Bronchial epithelial cell (primary cell): ENCODE measurements at regions not wholly inside any gene's neighbourhood (a gene's known extent, or its start where the extent isn't known, plus 50 kb on each side); places are given as distances from the start of the nearest gene placed in this dataset.

Source experiments
- DNase-seq: peaks from one replicate; pipeline ENCODE4 v3.0.0-alpha.2; 2010; ENCODE audit warnings: low read depth
- FAIRE-seq: peaks from 2 replicates; lab custom pipeline; 2011; peaks lifted over from hg19 to GRCh38; lab: Jason Lieb, UNC
- H3K27me3 ChIP-seq: 2 replicates; pipeline ENCODE4 v1.5.1; 2011; ENCODE audit warnings: low read length; ENCODE audit not compliant: control insufficient read depth, insufficient read depth
- H3K36me3 ChIP-seq: 2 replicates; pipeline ENCODE4 v1.5.1; 2011; ENCODE audit warnings: low read length; ENCODE audit not compliant: control insufficient read depth, insufficient read depth
- H3K4me3 ChIP-seq: 2 replicates; pipeline ENCODE4 v1.5.1; 2011; ENCODE audit warnings: mild to moderate bottlenecking, low read depth, low read length, control low read depth
- CTCF ChIP-seq: IDR thresholded peaks from 2 replicates; pipeline ENCODE4 v1.5.1; 2011; ENCODE audit warnings: mild to moderate bottlenecking, moderate library complexity, low read length, control low read depth, inconsistent platforms; ENCODE audit not compliant: insufficient read depth, severe bottlenecking

- FAIRE-seq (no peak), DNase-seq (peak; percentile 22)
- H3K4me3 ChIP-seq: no peak overlapping the region
- no peaks in the 10 kb centered on the region for H3K27me3 ChIP-seq
- TF ChIP-seq CTCF: no peak
- H3K36me3 ChIP-seq: no peaks in the 10 kb centered on the region
Measured at GRCh38 chr7:118731854-118732253, 507.4 kb downstream of the ANKRD7 start.

GRCh38 chr7:118734541-118734940 lies 510.0 kb downstream of the ANKRD7 start:
- FAIRE-seq (no peak), DNase-seq (no peak)
- Histone ChIP-seq H3K27me3 (no peaks in the 10 kb centered on the region), H3K36me3 (no peaks in the 10 kb centered on the region), H3K4me3 (no peak overlapping the region)
- no peak for TF ChIP-seq CTCF

GRCh38 chr7:118735441-118735840 lies 510.9 kb downstream of the ANKRD7 start:
- no peak for TF ChIP-seq CTCF
- FAIRE-seq: no peak
- Histone ChIP-seq H3K27me3 (no peaks in the 10 kb centered on the region), H3K36me3 (no peaks in the 10 kb centered on the region), H3K4me3 (no peak overlapping the region)
- DNase-seq: no peak

GRCh38 chr7:118737935-118738334 lies 513.4 kb downstream of the ANKRD7 start:
- TF ChIP-seq CTCF: no peak
- no peak overlapping the region for H3K4me3 ChIP-seq
- no peaks in the 10 kb centered on the region for H3K27me3 ChIP-seq
- no peaks in the 10 kb centered on the region for H3K36me3 ChIP-seq
- DNase-seq: no peak
- no peak for FAIRE-seq

GRCh38 chr7:118745927-118746326 lies 521.4 kb downstream of the ANKRD7 start:
- DNase-seq (no peak), FAIRE-seq (no peak)
- Histone ChIP-seq H3K36me3 (no peaks in the 10 kb centered on the region), H3K4me3 (no peak overlapping the region), H3K27me3 (no peaks in the 10 kb centered on the region)
- no peak for TF ChIP-seq CTCF

GRCh38 chr7:118747473-118747872 lies 523.0 kb downstream of the ANKRD7 start:
- Histone ChIP-seq H3K36me3 (no peaks in the 10 kb centered on the region), H3K27me3 (no peaks in the 10 kb centered on the region), H3K4me3 (no peak overlapping the region)
- DNase-seq (peak; percentile 4), FAIRE-seq (no peak)
- no peak for TF ChIP-seq CTCF
